Activated naive CD8-positive, alpha-beta T cell (primary cell): ENCODE measurements at regions not wholly inside any gene's neighbourhood (a gene's known extent, or its start where the extent isn't known, plus 50 kb on each side); places are given as distances from the start of the nearest gene placed in this dataset.
"Not testable (repeated sequence)": the region's sequence is repeated elsewhere in the genome, so short reads cannot be mapped to it uniquely, and the experiment has no call there.

Source experiments
- H3K27ac Mint-ChIP-seq: one replicate; pipeline ENCODE4 v1.8.0; 2021; ENCODE audit warnings: mixed read lengths
- H3K27me3 Mint-ChIP-seq: one replicate; pipeline ENCODE4 v1.8.0; 2021; ENCODE audit warnings: mixed read lengths
- H3K36me3 Mint-ChIP-seq: one replicate; pipeline ENCODE4 v1.8.0; 2021; ENCODE audit warnings: mixed read lengths
- H3K4me1 Mint-ChIP-seq: one replicate; pipeline ENCODE4 v1.8.0; 2021; ENCODE audit warnings: low read depth, mixed read lengths
- H3K4me3 Mint-ChIP-seq: one replicate; pipeline ENCODE4 v1.8.0; 2021; ENCODE audit warnings: mild to moderate bottlenecking, mixed read lengths
- H3K9me3 Mint-ChIP-seq: one replicate; pipeline ENCODE4 v1.8.0; 2021; ENCODE audit warnings: low read depth, mixed read lengths

GRCh38 chr6:146962329-146962728, 241.9 kb upstream of the STXBP5 start:
- Mint-ChIP-seq H3K4me1 (no peaks in the 10 kb centered on the region), H3K4me3 (no peak overlapping the region), H3K9me3 (peaks cover 7% of the 10 kb centered on the region), H3K27me3 (no peaks in the 10 kb centered on the region), H3K36me3 (peaks cover 9% of the 10 kb centered on the region), H3K27ac (no peak overlapping the region)

GRCh38 chr6:146965110-146965689, 239.0 kb upstream of the STXBP5 start:
- Mint-ChIP-seq H3K4me3 (no peak overlapping the region), H3K36me3 (peaks cover 9% of the 10 kb centered on the region), H3K9me3 (peaks cover 7% of the 10 kb centered on the region), H3K27me3 (no peaks in the 10 kb centered on the region), H3K4me1 (no peaks in the 10 kb centered on the region), H3K27ac (no peak overlapping the region)

GRCh38 chr6:146968041-146968760, 236.0 kb upstream of the STXBP5 start:
- H3K27ac Mint-ChIP-seq, result no peak overlapping the region
- peaks cover 7% of the 10 kb centered on the region for H3K9me3 Mint-ChIP-seq
- H3K27me3 Mint-ChIP-seq, result no peaks in the 10 kb centered on the region
- H3K4me3 Mint-ChIP-seq, result no peak overlapping the region
- peaks cover 9% of the 10 kb centered on the region for H3K36me3 Mint-ChIP-seq
- H3K4me1 Mint-ChIP-seq, result no peaks in the 10 kb centered on the region

- no peaks in the 10 kb centered on the region for H3K36me3 Mint-ChIP-seq
- no peak overlapping the region for H3K4me3 Mint-ChIP-seq
- no peaks in the 10 kb centered on the region for H3K9me3 Mint-ChIP-seq
- no peaks in the 10 kb centered on the region for H3K27me3 Mint-ChIP-seq
- H3K4me1 Mint-ChIP-seq, result no peaks in the 10 kb centered on the region
- H3K27ac Mint-ChIP-seq, result no peak overlapping the region
Observed at GRCh38 chr6:146972546-146972945, 231.7 kb upstream of the STXBP5 start.

DNA sequence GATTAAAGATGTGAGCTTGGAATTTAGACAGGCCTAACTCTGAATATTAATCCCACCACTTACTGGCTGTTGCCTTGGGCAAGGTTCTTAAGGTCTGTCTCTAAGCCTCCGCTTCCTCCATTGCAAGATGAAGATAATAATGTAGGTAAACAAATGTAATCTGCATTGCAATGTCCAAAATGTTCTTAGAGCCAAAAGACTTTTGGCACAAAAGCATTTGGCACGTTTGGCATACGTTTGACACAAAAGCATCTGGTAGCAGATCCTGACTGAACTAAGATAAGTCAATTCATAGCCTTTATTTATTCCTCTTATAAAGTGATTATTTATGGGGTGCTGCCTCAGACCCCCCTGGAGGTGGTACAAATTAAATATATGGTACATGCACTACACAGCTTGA, 229.9 kb upstream of the STXBP5 start:
- Mint-ChIP-seq H3K9me3 (no peaks in the 10 kb centered on the region), H3K27me3 (no peaks in the 10 kb centered on the region), H3K27ac (no peak overlapping the region), H3K4me1 (no peaks in the 10 kb centered on the region), H3K4me3 (no peak overlapping the region), H3K36me3 (no peaks in the 10 kb centered on the region)

- no peaks in the 10 kb centered on the region for H3K27me3 Mint-ChIP-seq
- H3K4me3 Mint-ChIP-seq, result no peak overlapping the region
- H3K9me3 Mint-ChIP-seq, result no peaks in the 10 kb centered on the region
- H3K4me1 Mint-ChIP-seq, result no peaks in the 10 kb centered on the region
- H3K36me3 Mint-ChIP-seq, result no peaks in the 10 kb centered on the region
- H3K27ac Mint-ChIP-seq, result no peak overlapping the region
Observed at GRCh38 chr6:146975093-146975492, 229.1 kb upstream of the STXBP5 start.

DNA sequence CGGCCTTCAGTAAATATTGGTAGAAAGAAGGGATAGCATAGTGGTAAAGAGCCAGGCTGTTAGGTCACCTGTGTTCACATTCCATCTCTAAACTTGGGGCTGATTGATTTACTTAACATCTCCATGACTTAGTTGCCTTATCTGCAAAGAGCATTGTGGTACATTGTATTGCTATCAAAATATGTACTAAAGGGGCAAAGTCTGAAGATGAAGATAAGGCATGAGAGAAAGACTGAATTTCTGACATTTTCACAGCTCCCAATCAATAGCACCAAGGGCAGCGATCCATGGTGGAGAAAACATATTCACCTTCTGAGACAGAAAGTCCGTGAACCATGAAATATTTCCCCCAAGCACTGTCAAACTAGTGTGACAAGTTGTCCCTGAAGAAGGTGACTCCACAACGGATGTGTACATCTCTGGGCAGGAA, 223.3 kb upstream of the STXBP5 start:
- Mint-ChIP-seq H3K27me3 (no peaks in the 10 kb centered on the region), H3K36me3 (peaks cover 2% of the 10 kb centered on the region)

GRCh38 chr6:146981981-146982380, 222.2 kb upstream of the STXBP5 start:
- peaks cover 4% of the 10 kb centered on the region for H3K36me3 Mint-ChIP-seq
- H3K4me1 Mint-ChIP-seq, result no peaks in the 10 kb centered on the region
- no peak overlapping the region for H3K4me3 Mint-ChIP-seq
- H3K27me3 Mint-ChIP-seq, result no peaks in the 10 kb centered on the region
- H3K9me3 Mint-ChIP-seq, result no peaks in the 10 kb centered on the region
- H3K27ac Mint-ChIP-seq, result no peak overlapping the region

More for the DNA sequence above, 223.3 kb upstream of the STXBP5 start:
- Mint-ChIP-seq H3K9me3 (no peaks in the 10 kb centered on the region), H3K4me3 (no peak overlapping the region), H3K4me1 (no peaks in the 10 kb centered on the region), H3K27ac (no peak overlapping the region)

DNA sequence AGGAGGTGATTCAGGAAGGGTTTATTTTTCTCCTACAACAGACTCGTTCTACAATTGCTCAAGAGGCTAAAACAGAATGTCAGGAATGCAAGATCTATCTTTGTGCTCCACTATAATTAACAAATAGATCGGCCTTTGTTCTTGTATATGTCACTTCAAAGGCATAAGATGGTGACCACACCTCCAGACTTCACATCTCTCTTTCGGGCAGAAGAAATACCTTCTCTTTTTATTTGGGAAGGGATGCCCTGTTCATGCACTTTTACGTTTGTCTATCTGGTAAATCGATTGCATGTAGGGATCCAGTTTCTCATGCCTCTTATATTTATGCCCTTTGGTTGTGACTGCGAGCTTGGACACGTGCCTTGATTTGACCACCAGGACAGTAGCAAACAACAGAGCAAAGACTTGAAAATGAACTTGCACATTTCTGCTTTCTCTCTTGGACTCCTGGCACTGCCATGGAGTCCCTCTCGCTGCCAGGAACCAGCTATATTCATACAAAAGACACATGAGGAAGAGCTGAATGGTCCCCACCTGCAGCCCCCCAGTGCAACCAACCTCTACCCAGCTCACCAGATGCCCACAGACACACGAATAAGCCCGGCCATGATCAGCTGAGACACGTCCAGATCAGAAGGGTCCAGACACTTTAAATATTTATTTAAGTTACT, 219.8 kb upstream of the STXBP5 start:
- Mint-ChIP-seq H3K4me1 (no peaks in the 10 kb centered on the region), H3K4me3 (no peak overlapping the region)

GRCh38 chr6:146985111-146985510, 219.1 kb upstream of the STXBP5 start:
- no peaks in the 10 kb centered on the region for H3K4me1 Mint-ChIP-seq
- H3K27ac Mint-ChIP-seq, result no peak overlapping the region
- H3K27me3 Mint-ChIP-seq, result no peaks in the 10 kb centered on the region
- H3K36me3 Mint-ChIP-seq, result peaks cover 4% of the 10 kb centered on the region
- no peak overlapping the region for H3K4me3 Mint-ChIP-seq
- no peaks in the 10 kb centered on the region for H3K9me3 Mint-ChIP-seq

More for the DNA sequence above, 219.8 kb upstream of the STXBP5 start:
- H3K9me3 Mint-ChIP-seq, result no peaks in the 10 kb centered on the region
- H3K27ac Mint-ChIP-seq, result no peak overlapping the region
- H3K36me3 Mint-ChIP-seq, result peaks cover 4% of the 10 kb centered on the region
- no peaks in the 10 kb centered on the region for H3K27me3 Mint-ChIP-seq

DNA sequence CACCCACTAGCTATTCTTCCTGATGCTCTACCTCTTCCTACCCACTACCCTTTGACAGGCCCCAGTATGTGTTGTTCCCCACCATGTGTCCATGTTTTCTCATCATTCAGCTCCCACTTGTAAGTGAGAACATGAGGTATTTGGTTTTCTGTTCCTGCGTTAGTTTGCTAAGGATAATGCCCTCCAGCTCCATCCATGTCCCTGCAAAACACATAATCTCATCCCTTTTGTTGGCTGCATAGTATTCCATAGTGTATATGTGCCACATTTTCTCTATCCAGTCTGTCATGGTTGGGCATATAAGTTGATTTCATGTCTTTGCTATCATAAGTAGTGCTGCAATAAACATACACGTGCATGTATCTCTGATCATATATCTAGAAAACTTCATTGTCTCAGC, 218.3 kb upstream of the STXBP5 start:
- Mint-ChIP-seq H3K4me1 (no peaks in the 10 kb centered on the region), H3K36me3 (peaks cover 4% of the 10 kb centered on the region), H3K4me3 (no peak overlapping the region), H3K27ac (no peak overlapping the region), H3K9me3 (no peaks in the 10 kb centered on the region), H3K27me3 (no peaks in the 10 kb centered on the region)

DNA sequence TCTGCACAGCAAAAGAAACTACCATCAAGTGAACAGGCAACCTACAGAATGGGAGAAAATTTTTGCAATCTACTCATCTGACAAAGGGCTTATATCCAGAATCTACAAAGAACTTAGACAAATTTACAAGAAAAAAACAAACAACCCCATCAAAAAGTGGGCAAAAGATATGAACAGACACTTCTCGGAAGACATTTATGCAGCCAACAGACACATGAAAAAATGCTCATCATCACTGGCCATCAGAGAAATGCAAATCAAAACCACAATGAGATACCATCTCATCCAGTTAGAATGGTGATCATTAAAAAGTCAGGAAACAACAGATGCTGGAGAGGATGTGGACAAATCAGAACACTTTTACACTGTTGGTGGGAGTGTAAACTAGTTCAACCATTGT, 216.3 kb upstream of the STXBP5 start:
- not testable (repeated sequence) for H3K4me3 Mint-ChIP-seq, H3K36me3 Mint-ChIP-seq, H3K4me1 Mint-ChIP-seq, H3K27me3 Mint-ChIP-seq, H3K27ac Mint-ChIP-seq, H3K9me3 Mint-ChIP-seq

- Mint-ChIP-seq H3K4me1 (no peaks in the 10 kb centered on the region), H3K36me3 (peaks cover 4% of the 10 kb centered on the region), H3K27me3 (no peaks in the 10 kb centered on the region), H3K9me3 (no peaks in the 10 kb centered on the region), H3K4me3 (no peak overlapping the region), H3K27ac (no peak overlapping the region)
Observed at GRCh38 chr6:146989860-146990259, 214.4 kb upstream of the STXBP5 start.

DNA sequence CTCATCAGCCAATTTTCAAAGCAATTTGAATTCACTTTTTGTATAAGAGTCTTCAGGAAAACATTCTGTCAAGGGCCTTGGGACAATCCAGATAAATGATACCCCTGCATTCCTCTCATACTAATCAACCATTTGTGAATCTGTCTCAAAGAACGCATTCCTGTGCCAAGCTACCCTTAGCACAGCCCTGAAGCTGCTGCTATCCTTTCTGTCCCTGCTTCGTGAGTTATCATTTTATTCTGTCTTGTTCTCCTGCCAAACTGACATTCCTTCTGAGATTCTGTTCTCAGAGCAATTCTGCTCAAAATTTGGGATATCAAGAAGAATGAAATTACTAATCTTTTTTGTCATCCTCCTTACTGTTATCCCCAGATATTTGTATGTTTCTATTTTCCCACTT, 213.9 kb upstream of the STXBP5 start:
- peaks cover 4% of the 10 kb centered on the region for H3K36me3 Mint-ChIP-seq
- H3K4me1 Mint-ChIP-seq, result no peaks in the 10 kb centered on the region
- H3K4me3 Mint-ChIP-seq, result no peak overlapping the region
- no peaks in the 10 kb centered on the region for H3K27me3 Mint-ChIP-seq
- H3K27ac Mint-ChIP-seq, result no peak overlapping the region
- no peaks in the 10 kb centered on the region for H3K9me3 Mint-ChIP-seq
